RWPE2 (cell line): ENCODE measurements at regions not wholly inside any gene's neighbourhood (a gene's known extent, or its start where the extent isn't known, plus 50 kb on each side); places are given as distances from the start of the nearest gene placed in this dataset.
A peak's percentile ranks its signal among the peaks of the same experiment; 100 is the strongest.

ENCODE experiments used
- ATAC-seq: fragments of 200-7000 bp; cut with Tn5 transposase; 3 replicates; pipeline ENCODE4 v1.9.1; 2021; ENCODE audit warnings: low read depth
- DNase-seq: peaks from one replicate; pipeline ENCODE4 v3.0.0-alpha.2; 2020; ENCODE audit warnings: low spot score
- H3K27ac ChIP-seq: fragments of 450-650 bp; 2 replicates; pipeline ENCODE4 v1.5.1; 2017; ENCODE audit warnings: mild to moderate bottlenecking; ENCODE audit not compliant: poor library complexity, severe bottlenecking
- H3K27me3 ChIP-seq: fragments of 250-450 bp; sonication (Bioruptor Pico); 2 replicates; pipeline ENCODE4 v1.5.1; 2021; ENCODE audit warnings: mild to moderate bottlenecking, moderate library complexity; ENCODE audit not compliant: insufficient read depth, poor library complexity, severe bottlenecking
- H3K36me3 ChIP-seq: fragments of 250-450 bp; sonication (Bioruptor Pico); 2 replicates; pipeline ENCODE4 v1.5.1; 2020; ENCODE audit warnings: low read depth, mild to moderate bottlenecking, moderate library complexity
- H3K4me1 ChIP-seq: fragments of 250-450 bp; sonication (Bioruptor Pico); 2 replicates; pipeline ENCODE4 v1.5.1; 2021; ENCODE audit warnings: mild to moderate bottlenecking, moderate library complexity; ENCODE audit not compliant: insufficient read depth, poor library complexity, severe bottlenecking
- H3K4me3 ChIP-seq: fragments of 250-450 bp; sonication (Bioruptor Pico); 2 replicates; pipeline ENCODE4 v1.5.1; 2021; ENCODE audit warnings: mild to moderate bottlenecking, moderate library complexity; ENCODE audit not compliant: severe bottlenecking
- H3K9me3 ChIP-seq: fragments of 250-450 bp; sonication (Bioruptor Pico); 2 replicates; pipeline ENCODE4 v1.5.1; 2021; ENCODE audit warnings: mild to moderate bottlenecking, moderate library complexity; ENCODE audit not compliant: severe bottlenecking
- TF ChIP-seq, protein P1 (sequence below): fragments of 450-650 bp; IDR thresholded peaks from one replicate; pipeline ENCODE4 v1.5.1; 2017; ENCODE audit warnings: mild to moderate bottlenecking, moderate library complexity; ENCODE audit not compliant: poor library complexity, severe bottlenecking

DNA sequence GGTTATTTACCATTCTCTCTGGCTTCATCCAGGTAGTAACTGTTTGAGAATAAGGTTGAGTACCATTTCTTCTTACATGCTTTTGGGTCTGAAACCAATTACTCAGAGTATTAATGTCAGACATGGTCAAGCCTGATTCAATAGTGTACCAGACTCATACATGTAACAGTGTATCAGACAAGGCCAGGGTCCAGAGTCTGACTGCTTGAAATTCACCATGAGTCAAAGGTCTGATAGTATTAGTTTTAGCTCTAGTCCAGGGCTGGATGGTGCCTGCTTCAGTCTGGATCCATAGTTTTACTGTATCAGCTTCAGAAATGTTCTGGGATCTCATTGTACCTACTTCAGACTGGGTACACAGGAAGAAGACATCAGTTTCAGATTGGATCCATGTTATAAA, 394.4 kb downstream of the TSPY10 start:
- Histone ChIP-seq H3K4me3 (no peak overlapping the region), H3K27ac (no peak overlapping the region), H3K27me3 (no peaks in the 10 kb centered on the region), H3K36me3 (no peaks in the 10 kb centered on the region), H3K4me1 (no peaks in the 10 kb centered on the region), H3K9me3 (no peaks in the 10 kb centered on the region)
- DNase-seq (no peak), ATAC-seq (no peak)
- TF ChIP-seq, protein P1, sequence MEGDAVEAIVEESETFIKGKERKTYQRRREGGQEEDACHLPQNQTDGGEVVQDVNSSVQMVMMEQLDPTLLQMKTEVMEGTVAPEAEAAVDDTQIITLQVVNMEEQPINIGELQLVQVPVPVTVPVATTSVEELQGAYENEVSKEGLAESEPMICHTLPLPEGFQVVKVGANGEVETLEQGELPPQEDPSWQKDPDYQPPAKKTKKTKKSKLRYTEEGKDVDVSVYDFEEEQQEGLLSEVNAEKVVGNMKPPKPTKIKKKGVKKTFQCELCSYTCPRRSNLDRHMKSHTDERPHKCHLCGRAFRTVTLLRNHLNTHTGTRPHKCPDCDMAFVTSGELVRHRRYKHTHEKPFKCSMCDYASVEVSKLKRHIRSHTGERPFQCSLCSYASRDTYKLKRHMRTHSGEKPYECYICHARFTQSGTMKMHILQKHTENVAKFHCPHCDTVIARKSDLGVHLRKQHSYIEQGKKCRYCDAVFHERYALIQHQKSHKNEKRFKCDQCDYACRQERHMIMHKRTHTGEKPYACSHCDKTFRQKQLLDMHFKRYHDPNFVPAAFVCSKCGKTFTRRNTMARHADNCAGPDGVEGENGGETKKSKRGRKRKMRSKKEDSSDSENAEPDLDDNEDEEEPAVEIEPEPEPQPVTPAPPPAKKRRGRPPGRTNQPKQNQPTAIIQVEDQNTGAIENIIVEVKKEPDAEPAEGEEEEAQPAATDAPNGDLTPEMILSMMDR = no peak

DNA sequence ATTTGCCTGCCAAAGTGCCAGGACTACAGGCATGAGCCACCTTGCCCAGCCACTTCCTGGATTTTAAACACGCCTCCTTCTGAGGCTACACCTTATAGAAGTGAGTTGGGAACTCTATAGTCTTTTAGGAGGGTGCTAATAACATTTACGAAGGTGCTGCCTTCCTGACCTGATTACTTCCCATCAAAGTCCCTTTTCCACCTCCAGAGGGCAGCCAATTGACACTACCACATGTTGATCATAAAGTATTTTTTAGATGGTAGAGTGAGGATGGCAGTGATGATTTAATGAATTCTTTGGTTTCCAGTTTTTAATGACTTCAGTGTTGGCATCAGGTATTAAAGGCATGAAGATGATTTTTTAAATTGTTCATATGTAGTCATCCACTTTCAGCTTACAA, 440.7 kb downstream of the TSPY10 start:
- Histone ChIP-seq H3K27me3 (no peaks in the 10 kb centered on the region), H3K9me3 (no peaks in the 10 kb centered on the region), H3K4me3 (no peak overlapping the region), H3K36me3 (no peaks in the 10 kb centered on the region), H3K4me1 (no peaks in the 10 kb centered on the region), H3K27ac (no peak overlapping the region)
- DNase-seq (no peak), ATAC-seq (0 out of 3 replicates have a peak, but pooled peaks have one; percentile 35)
- TF ChIP-seq, protein P1 = peak; percentile 69
